Stimulated activated CD4-positive, alpha-beta T cell treated with anti-CD3 and anti-CD28 coated beads, Interleukin-1b, Interleukin-23, amount 100 ng/mL, for 4 hours (primary cell): ENCODE measurements at regions not wholly inside any gene's neighbourhood (a gene's known extent, or its start where the extent isn't known, plus 50 kb on each side); places are given as distances from the start of the nearest gene placed in this dataset.

ENCODE experiments used
- DNase-seq, 2 donors: peaks; one replicate each; pipeline ENCODE4 v3.0.0-alpha.2; 2020; ENCODE audit warnings: low read depth in 2 of 2

- no peak for DNase-seq
Measured at GRCh38 chr6:71513036-71513435, 224.4 kb downstream of the OGFRL1 start.

- no peak for DNase-seq
Measured at GRCh38 chr6:71523548-71523947, 234.9 kb downstream of the OGFRL1 start.

GRCh38 chr6:71524201-71524600, 235.6 kb downstream of the OGFRL1 start:
- DNase-seq: no peak

- no peak for DNase-seq
Measured at GRCh38 chr6:71527886-71528285, 239.3 kb downstream of the OGFRL1 start.

GRCh38 chr6:71529026-71529425, 240.4 kb downstream of the OGFRL1 start:
- DNase-seq: no peak

GRCh38 chr6:71529769-71530168, 241.2 kb downstream of the OGFRL1 start:
- no peak for DNase-seq

GRCh38 chr6:71531006-71531405, 242.4 kb downstream of the OGFRL1 start:
- no peak for DNase-seq

GRCh38 chr6:71531841-71532240, 243.2 kb downstream of the OGFRL1 start:
- no peak for DNase-seq

- DNase-seq: no peak
Measured at GRCh38 chr6:71533939-71534379, 245.3 kb downstream of the OGFRL1 start.

- no peak for DNase-seq
Measured at GRCh38 chr6:71534921-71535320, 246.3 kb downstream of the OGFRL1 start.

GRCh38 chr6:71537717-71538116, 249.1 kb downstream of the OGFRL1 start:
- no peak for DNase-seq

- DNase-seq: no peak
Measured at GRCh38 chr6:71544028-71544427, 255.4 kb downstream of the OGFRL1 start.

GRCh38 chr6:71544906-71545305, 256.3 kb downstream of the OGFRL1 start:
- DNase-seq: no peak

GRCh38 chr6:71545905-71546304, 257.3 kb downstream of the OGFRL1 start:
- no peak for DNase-seq

- DNase-seq: no peak
Measured at GRCh38 chr6:71551798-71552197, 263.2 kb downstream of the OGFRL1 start.

GRCh38 chr6:71556141-71556540, 267.5 kb downstream of the OGFRL1 start:
- DNase-seq: no peak

GRCh38 chr6:71558974-71559373, 270.4 kb downstream of the OGFRL1 start:
- no peak for DNase-seq

- DNase-seq: no peak
Measured at GRCh38 chr6:71567562-71567961, 279.0 kb downstream of the OGFRL1 start.

GRCh38 chr6:71577766-71578165, 289.2 kb downstream of the OGFRL1 start:
- no peak for DNase-seq

GRCh38 chr6:71579902-71580301, 291.3 kb downstream of the OGFRL1 start:
- DNase-seq: no peak

GRCh38 chr6:71582820-71583219, 294.2 kb downstream of the OGFRL1 start:
- no peak for DNase-seq

- DNase-seq: no peak
Measured at GRCh38 chr6:71584712-71585436, 296.3 kb downstream of the OGFRL1 start.

- no peak for DNase-seq
Measured at GRCh38 chr6:71585472-71585871, 296.9 kb downstream of the OGFRL1 start.

GRCh38 chr6:71588490-71588889, 297.9 kb upstream of the RIMS1 start:
- DNase-seq: no peak
